ENCODE measurements at regions not wholly inside any gene's neighbourhood (a gene's known extent, or its start where the extent isn't known, plus 50 kb on each side); places are given as distances from the start of the nearest gene placed in this dataset.

DNA sequence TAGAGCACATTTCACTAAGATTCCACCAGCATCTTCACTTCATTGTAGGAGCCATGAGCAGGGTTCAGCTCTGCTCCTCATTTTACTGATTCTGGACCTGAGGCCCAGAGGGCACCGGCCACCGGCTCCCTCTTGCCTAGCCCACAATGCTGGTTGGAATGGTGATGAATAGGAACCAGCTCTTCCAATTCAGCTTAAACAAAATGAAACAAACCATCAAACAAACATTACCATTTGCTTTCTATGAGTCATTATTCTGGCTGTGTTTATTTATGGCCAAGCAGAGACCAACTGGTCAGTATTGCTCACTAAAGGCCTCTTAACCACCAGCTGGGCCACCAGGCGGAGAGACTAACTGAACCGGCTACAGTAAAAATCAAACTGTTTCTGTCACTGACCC, 176.7 kb downstream of the MTX2 start:
- no peak for DNase-seq
- Histone ChIP-seq H3K27me3 (no peaks in the 10 kb centered on the region), H3K9me3 (no peaks in the 10 kb centered on the region), H3K4me3 (no peak overlapping the region), H3K36me3 (no peaks in the 10 kb centered on the region), H3K4me1 (no peaks in the 10 kb centered on the region), H3K27ac (no peak overlapping the region)
- TF ChIP-seq, protein P1, sequence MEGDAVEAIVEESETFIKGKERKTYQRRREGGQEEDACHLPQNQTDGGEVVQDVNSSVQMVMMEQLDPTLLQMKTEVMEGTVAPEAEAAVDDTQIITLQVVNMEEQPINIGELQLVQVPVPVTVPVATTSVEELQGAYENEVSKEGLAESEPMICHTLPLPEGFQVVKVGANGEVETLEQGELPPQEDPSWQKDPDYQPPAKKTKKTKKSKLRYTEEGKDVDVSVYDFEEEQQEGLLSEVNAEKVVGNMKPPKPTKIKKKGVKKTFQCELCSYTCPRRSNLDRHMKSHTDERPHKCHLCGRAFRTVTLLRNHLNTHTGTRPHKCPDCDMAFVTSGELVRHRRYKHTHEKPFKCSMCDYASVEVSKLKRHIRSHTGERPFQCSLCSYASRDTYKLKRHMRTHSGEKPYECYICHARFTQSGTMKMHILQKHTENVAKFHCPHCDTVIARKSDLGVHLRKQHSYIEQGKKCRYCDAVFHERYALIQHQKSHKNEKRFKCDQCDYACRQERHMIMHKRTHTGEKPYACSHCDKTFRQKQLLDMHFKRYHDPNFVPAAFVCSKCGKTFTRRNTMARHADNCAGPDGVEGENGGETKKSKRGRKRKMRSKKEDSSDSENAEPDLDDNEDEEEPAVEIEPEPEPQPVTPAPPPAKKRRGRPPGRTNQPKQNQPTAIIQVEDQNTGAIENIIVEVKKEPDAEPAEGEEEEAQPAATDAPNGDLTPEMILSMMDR (IDR thresholded peaks at IDR 0.05) = no peak
- intact Hi-C loops (cut with DNase I; ENCODE audit: low total_unique reads) = no loop called here

DNA sequence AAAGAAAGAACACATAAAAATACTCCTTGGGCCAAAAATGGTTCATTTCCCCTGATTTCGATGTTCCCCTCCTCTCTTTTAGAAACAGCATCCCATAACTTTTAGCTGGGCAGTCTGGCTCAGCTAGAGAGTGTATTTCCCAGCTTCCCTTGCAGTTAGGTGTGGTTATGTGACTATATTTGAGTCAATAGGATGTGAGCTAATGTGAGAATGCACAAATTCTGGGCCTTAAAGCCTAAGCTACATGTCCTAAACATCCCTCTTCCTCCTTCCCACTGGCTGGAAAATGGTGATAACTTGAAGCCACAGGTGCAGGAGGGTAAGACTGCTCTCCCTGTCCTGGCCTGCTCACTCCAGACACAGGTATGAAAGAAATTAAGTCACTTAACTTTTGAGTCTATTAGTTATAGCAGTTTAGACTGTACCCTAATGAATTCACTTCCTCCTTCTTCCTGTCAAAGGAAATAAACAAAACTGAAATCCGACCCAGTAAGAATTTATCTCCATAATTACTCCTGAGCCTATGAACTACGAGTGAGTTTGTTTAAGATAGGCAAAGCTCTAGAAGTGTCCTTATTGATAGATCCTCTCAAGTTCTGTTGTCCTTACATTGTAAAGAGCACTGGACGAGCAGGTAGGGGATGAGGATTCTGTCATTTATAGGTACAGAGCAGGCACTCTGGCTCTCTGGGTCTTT, 177.6 kb downstream of the MTX2 start:
- no peaks in the 10 kb centered on the region for H3K4me1 ChIP-seq
- H3K36me3 ChIP-seq = no peaks in the 10 kb centered on the region
- no peak overlapping the region for H3K4me3 ChIP-seq
- no peak for DNase-seq
- no peaks in the 10 kb centered on the region for H3K27me3 ChIP-seq
- intact Hi-C loops (cut with DNase I; ENCODE audit: low total_unique reads) = no loop called here
- TF ChIP-seq, protein P1 (IDR thresholded peaks at IDR 0.05) = no peak
- H3K9me3 ChIP-seq = no peaks in the 10 kb centered on the region
- H3K27ac ChIP-seq = no peak overlapping the region

DNA sequence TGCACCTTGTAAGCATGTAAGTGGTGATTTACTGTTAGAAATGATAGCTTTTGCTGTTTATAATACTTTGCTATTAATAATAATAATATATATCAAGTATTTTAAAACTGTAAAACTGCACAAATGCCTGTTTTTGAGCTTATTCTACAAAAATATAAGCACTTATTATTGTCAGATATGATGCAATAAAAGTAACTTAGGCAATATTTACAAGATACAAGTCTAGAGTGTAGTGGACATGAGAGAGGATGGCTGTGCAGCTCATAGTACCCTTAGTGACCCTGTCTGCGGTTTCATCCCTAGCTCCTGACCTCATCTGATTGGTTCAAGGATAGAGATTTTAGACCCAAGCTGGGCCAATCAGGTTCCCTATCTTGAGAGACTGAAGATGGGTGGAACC, 178.4 kb downstream of the MTX2 start:
- H3K27me3 ChIP-seq = no peaks in the 10 kb centered on the region
- H3K27ac ChIP-seq = no peak overlapping the region
- no peaks in the 10 kb centered on the region for H3K36me3 ChIP-seq
- DNase-seq = no peak
- no peaks in the 10 kb centered on the region for H3K4me1 ChIP-seq
- intact Hi-C loops (cut with DNase I; ENCODE audit: low total_unique reads) = no loop called here
- TF ChIP-seq, protein P1 (IDR thresholded peaks at IDR 0.05) = no peak
- no peaks in the 10 kb centered on the region for H3K9me3 ChIP-seq
- H3K4me3 ChIP-seq = no peak overlapping the region

DNA sequence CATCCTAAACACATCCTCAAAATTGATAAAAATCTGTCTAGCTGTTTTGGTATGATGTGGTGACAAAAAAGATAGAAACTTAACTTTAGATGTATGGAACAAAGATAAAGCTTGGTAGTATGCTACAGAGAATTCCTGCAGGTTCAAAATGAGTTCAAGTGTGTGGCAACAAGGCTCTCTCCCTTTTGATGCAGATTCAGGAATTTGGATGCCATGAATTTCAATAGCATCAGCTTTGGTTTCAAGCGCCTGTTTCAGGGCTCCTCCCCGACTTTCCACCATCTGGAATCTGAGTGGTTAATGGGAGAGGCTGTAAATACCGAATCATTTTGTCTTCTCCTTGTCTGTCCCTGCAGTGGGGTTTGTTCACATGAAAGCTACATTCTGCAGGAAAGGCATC, 180.6 kb downstream of the MTX2 start:
- no peaks in the 10 kb centered on the region for H3K36me3 ChIP-seq
- no peak for DNase-seq
- H3K9me3 ChIP-seq = no peaks in the 10 kb centered on the region
- H3K27me3 ChIP-seq = no peaks in the 10 kb centered on the region
- intact Hi-C loops (cut with DNase I; ENCODE audit: low total_unique reads) = loop anchor here (5.0 kb wide), 1 partner anchor 182 kb away; no protein-coding TSS in a partner anchor
- TF ChIP-seq, protein P1 (IDR thresholded peaks at IDR 0.05) = no peak
- no peak overlapping the region for H3K4me3 ChIP-seq
- peaks cover 0 to 4% (median 0%) of the 10 kb centered on the region in 4 donors for H3K4me1 ChIP-seq
- no peak overlapping the region for H3K27ac ChIP-seq

DNA sequence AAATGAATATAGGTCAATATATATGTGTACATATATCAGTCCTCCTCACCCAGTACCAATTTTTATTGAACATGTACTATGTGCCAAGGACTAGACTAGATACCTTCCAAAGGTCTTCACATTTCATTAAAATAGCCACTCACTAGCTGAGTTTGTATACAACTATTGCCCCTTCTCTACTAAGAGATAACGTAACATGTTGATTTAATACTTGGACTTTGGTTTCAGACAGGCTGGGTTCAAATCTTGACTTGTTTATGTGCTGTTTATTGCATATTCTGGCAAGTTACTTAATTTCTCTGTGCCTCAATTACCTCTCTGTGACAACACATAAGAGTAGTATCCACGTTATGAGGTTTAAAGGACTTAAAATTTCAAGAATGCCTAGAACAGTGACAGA, 184.5 kb downstream of the MTX2 start:
- Histone ChIP-seq H3K9me3 (no peaks in the 10 kb centered on the region), H3K36me3 (no peaks in the 10 kb centered on the region), H3K27ac (no peak overlapping the region), H3K4me1 (peaks cover 0 to 7% (median 0%) of the 10 kb centered on the region in 4 donors), H3K4me3 (no peak overlapping the region), H3K27me3 (no peaks in the 10 kb centered on the region)
- intact Hi-C loops (cut with DNase I; ENCODE audit: low total_unique reads) = loop anchor here (2.0 to 5.0 kb wide), 2 partner anchors 179 to 313 kb away; no protein-coding TSS in a partner anchor
- DNase-seq = no peak
- TF ChIP-seq, protein P1 (IDR thresholded peaks at IDR 0.05) = no peak

Data from tibial artery (tissue), 4 donors.